H1 (cell line): ENCODE measurements at regions not wholly inside any gene's neighbourhood (a gene's known extent, or its start where the extent isn't known, plus 50 kb on each side); places are given as distances from the start of the nearest gene placed in this dataset.
"Not testable (repeated sequence)": the region's sequence is repeated elsewhere in the genome, so short reads cannot be mapped to it uniquely, and the experiment has no call there.

ENCODE experiments used
- CTCF ChIA-PET: fragments of 300-600 bp; sonication (Branson Sonifier 250); formaldehyde crosslinking; loops from one replicate; lab custom pipeline; 2021; ENCODE audit not compliant: partially characterized antibody; lab: Charles Lee
- POLR2A ChIA-PET: fragments of 300-600 bp; sonication (Branson Sonifier 250); formaldehyde crosslinking; loops from one replicate; lab custom pipeline; 2021; ENCODE audit warnings: inconsistent platforms; ENCODE audit not compliant: partially characterized antibody; lab: Charles Lee
- DNase-seq, 2 experiments: peaks; one replicate each; pipeline versions ENCODE4 v3.0.0 to v3.0.0-alpha.2; 2010 to 2022; ENCODE audit warnings: low spot score in 2 of 2, low read depth in 1 of 2, mixed read lengths in 1 of 2
- FAIRE-seq: peaks from 2 replicates; lab custom pipeline; 2011; peaks lifted over from hg19 to GRCh38; lab: Jason Lieb, UNC
- H2AFZ ChIP-seq: 2 replicates; pipeline ENCODE4 v1.8.1; 2012; ENCODE audit warnings: low read length, inconsistent platforms
- H2AK5ac ChIP-seq: 2 replicates; pipeline ENCODE4 v1.6.1; 2013; ENCODE audit warnings: low read depth, low read length
- H2BK120ac ChIP-seq: replicated peaks from 2 replicates; pipeline ENCODE3; 2013; ENCODE audit warnings: low read depth, low read length, inconsistent platforms
- H2BK12ac ChIP-seq: 2 replicates; pipeline ENCODE4 v1.6.1; 2013; ENCODE audit warnings: low read depth, low read length
- H2BK15ac ChIP-seq: 2 replicates; pipeline ENCODE4 v1.6.1; 2013; ENCODE audit warnings: low read length
- H2BK20ac ChIP-seq: 2 replicates; pipeline ENCODE4 v1.6.1; 2013; ENCODE audit warnings: low read length
- H2BK5ac ChIP-seq: 2 replicates; pipeline ENCODE4 v1.6.1; 2013; ENCODE audit warnings: low read depth, low read length
- H3K14ac ChIP-seq: 2 replicates; pipeline ENCODE4 v1.6.1; 2013; ENCODE audit warnings: inconsistent platforms; ENCODE audit not compliant: insufficient read length
- H3K18ac ChIP-seq: 2 replicates; pipeline ENCODE4 v1.6.1; 2013; ENCODE audit warnings: low read length; ENCODE audit errors: extremely low read depth
- H3K23ac ChIP-seq: 2 replicates; pipeline ENCODE4 v1.6.1; 2013; ENCODE audit warnings: inconsistent platforms; ENCODE audit not compliant: insufficient read length
- H3K23me2 ChIP-seq: 2 replicates; pipeline ENCODE4 v1.6.1; 2013; ENCODE audit warnings: low read depth, low read length
- H3K27ac ChIP-seq: 2 replicates; pipeline ENCODE4 v1.6.1; 2011; ENCODE audit warnings: low read depth, low read length, inconsistent platforms
- H3K27me3 ChIP-seq, 4 experiments: replicated peaks in 1 of 4; 1 replicate in 1 of 4; 2 replicates in 3 of 4; pipeline versions ENCODE4 v1.6.1 to v1.8.1; 2011 to 2013; ENCODE audit warnings: low read length in 3 of 4, mild to moderate bottlenecking in 3 of 4, inconsistent platforms in 2 of 4, mixed read lengths in 2 of 4, moderate library complexity in 1 of 4; ENCODE audit not compliant: control insufficient read depth in 3 of 4, insufficient read depth in 3 of 4; ENCODE audit errors: extremely low read depth in 1 of 4
- H3K36me3 ChIP-seq, 4 experiments: 2 replicates each; pipeline versions ENCODE4 v1.6.1 to v1.8.1; 2011 to 2013; ENCODE audit warnings: mild to moderate bottlenecking in 4 of 4, low read length in 3 of 4, moderate library complexity in 2 of 4, control low read depth in 1 of 4, inconsistent platforms in 1 of 4; ENCODE audit not compliant: insufficient read depth in 4 of 4, control insufficient read depth in 2 of 4
- H3K4ac ChIP-seq: replicated peaks from 2 replicates; pipeline ENCODE3; 2013; ENCODE audit warnings: low read length, low read depth, mixed read lengths, inconsistent platforms; ENCODE audit not compliant: insufficient read length
- H3K4me1 ChIP-seq, 4 experiments: replicated peaks in 1 of 4; 1 replicate in 1 of 4; 2 replicates in 3 of 4; pipeline versions ENCODE4 v1.6.1 to v1.8.1; 2011 to 2013; ENCODE audit warnings: low read length in 3 of 4, inconsistent platforms in 2 of 4, mixed read lengths in 1 of 4; ENCODE audit not compliant: insufficient read depth in 4 of 4, control insufficient read depth in 3 of 4
- H3K4me2 ChIP-seq, 2 experiments: 2 replicates each; pipeline versions ENCODE4 v1.6.1 to v1.8.1; 2011 to 2013; ENCODE audit warnings: low read depth in 2 of 2, low read length in 2 of 2, control low read depth in 1 of 2, inconsistent platforms in 1 of 2, mild to moderate bottlenecking in 1 of 2; ENCODE audit not compliant: insufficient read depth in 1 of 2
- H3K4me3 ChIP-seq, 4 experiments: fragments of 200-600, 300-600 bp in 1 of 4; sonication (generic), shearing (Covaris generic), sonication (Bioruptor Twin) in 1 of 4; 2 replicates each; pipeline versions ENCODE4 v1.5.1 to v1.8.1; 2011 to 2016; ENCODE audit warnings: low read length in 4 of 4, low read depth in 3 of 4, control low read depth in 2 of 4, inconsistent platforms in 2 of 4, mild to moderate bottlenecking in 2 of 4, mixed read lengths in 1 of 4, moderate library complexity in 1 of 4; ENCODE audit not compliant: insufficient read depth in 2 of 4; ENCODE audit errors: extremely low read depth in 1 of 4
- H3K56ac ChIP-seq: replicated peaks from 2 replicates; pipeline ENCODE3; 2013; ENCODE audit warnings: low read depth, mild to moderate bottlenecking, mixed read lengths, low read length, inconsistent platforms; ENCODE audit not compliant: insufficient read length
- H3K79me1 ChIP-seq: 2 replicates; pipeline ENCODE4 v1.6.1; 2013; ENCODE audit warnings: low read depth, low read length, control low read depth
- H3K79me2 ChIP-seq, 2 experiments: 2 replicates each; pipeline versions ENCODE4 v1.6.1 to v1.8.1; 2012 to 2013; ENCODE audit warnings: low read length in 2 of 2, mild to moderate bottlenecking in 2 of 2, inconsistent platforms in 1 of 2; ENCODE audit not compliant: insufficient read depth in 2 of 2, control insufficient read depth in 1 of 2
- H3K9ac ChIP-seq, 4 experiments: replicated peaks in 1 of 4; 1 replicate in 1 of 4; 2 replicates in 3 of 4; pipeline versions ENCODE4 v1.6.1 to v1.8.1; 2011 to 2013; ENCODE audit warnings: low read depth in 3 of 4, low read length in 3 of 4, control low read depth in 2 of 4, mild to moderate bottlenecking in 2 of 4, moderate library complexity in 2 of 4, inconsistent platforms in 1 of 4; ENCODE audit errors: extremely low read depth in 1 of 4
- H3K9me3 ChIP-seq, 2 experiments: 2 replicates each; pipeline versions ENCODE4 v1.6.1 to v1.8.1; 2012 to 2013; ENCODE audit warnings: mild to moderate bottlenecking in 2 of 2, moderate library complexity in 2 of 2, control low read depth in 1 of 2, inconsistent platforms in 1 of 2, low read depth in 1 of 2, low read length in 1 of 2, mixed read lengths in 1 of 2; ENCODE audit not compliant: insufficient read depth in 2 of 2
- H4K20me1 ChIP-seq, 2 experiments: replicated peaks in 1 of 2; 2 replicates each; pipeline versions ENCODE3 to v1.8.1; 2011 to 2013; ENCODE audit warnings: inconsistent platforms in 2 of 2, low read length in 2 of 2, mild to moderate bottlenecking in 1 of 2; ENCODE audit not compliant: insufficient read depth in 2 of 2, control insufficient read depth in 1 of 2
- H4K5ac ChIP-seq: 2 replicates; pipeline ENCODE4 v1.6.1; 2013; ENCODE audit warnings: low read length, low read depth, mixed read lengths, inconsistent platforms; ENCODE audit not compliant: insufficient read length
- H4K8ac ChIP-seq: 2 replicates; pipeline ENCODE4 v1.8.0; 2013; ENCODE audit warnings: mild to moderate bottlenecking, moderate library complexity, low read length, inconsistent platforms; ENCODE audit not compliant: insufficient read depth; ENCODE audit errors: extremely low read depth
- H4K91ac ChIP-seq: replicated peaks from 2 replicates; pipeline ENCODE3; 2013; ENCODE audit warnings: low read length, mixed read lengths, inconsistent platforms; ENCODE audit not compliant: insufficient read length

DNA sequence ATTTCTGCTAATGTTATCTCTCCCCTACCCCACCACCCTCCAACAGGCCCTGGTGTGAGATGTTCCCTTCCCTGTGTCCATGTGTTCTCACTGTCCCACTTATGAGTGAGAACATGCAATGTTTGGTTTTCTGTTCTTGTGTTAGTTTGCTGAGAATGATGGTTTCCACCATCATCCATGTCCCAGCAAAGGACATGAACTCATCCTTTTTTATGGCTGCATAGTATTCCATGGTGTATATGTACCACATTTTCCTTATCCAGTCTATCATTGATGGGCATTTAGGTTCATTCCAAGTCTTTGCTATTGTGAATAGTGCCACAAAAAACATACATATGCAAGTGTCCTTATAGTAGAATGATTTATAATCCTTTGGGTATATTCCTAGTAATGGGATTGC is 104.5 kb downstream of the ZNF33B start:
- H3K36me3 ChIP-seq, H3K23me2 ChIP-seq, H3K23ac ChIP-seq, H3K18ac ChIP-seq, H3K4me3 ChIP-seq, CTCF ChIA-PET, H2AK5ac ChIP-seq, H2BK12ac ChIP-seq, H2BK20ac ChIP-seq, H3K27me3 ChIP-seq, H3K9ac ChIP-seq, FAIRE-seq, H4K20me1 ChIP-seq, H3K4me1 ChIP-seq, H4K5ac ChIP-seq, H3K14ac ChIP-seq, DNase-seq, H2AFZ ChIP-seq, H3K27ac ChIP-seq, H2BK5ac ChIP-seq, H2BK15ac ChIP-seq, H3K79me1 ChIP-seq, H3K4ac ChIP-seq, H4K91ac ChIP-seq, POLR2A ChIA-PET, H3K4me2 ChIP-seq, H4K8ac ChIP-seq, H2BK120ac ChIP-seq, H3K56ac ChIP-seq, H3K79me2 ChIP-seq: not testable (repeated sequence)
- H3K9me3 ChIP-seq = peaks cover 14 to 25% of the 10 kb centered on the region in 2 experiments
